Progenitor cell of endocrine pancreas (in vitro differentiated cells): ENCODE measurements at regions not wholly inside any gene's neighbourhood (a gene's known extent, or its start where the extent isn't known, plus 50 kb on each side); places are given as distances from the start of the nearest gene placed in this dataset.

Source experiments
- DNase-seq: peaks from one replicate; pipeline ENCODE4 v3.0.0; 2021; ENCODE audit warnings: low spot score; ENCODE audit not compliant: unreplicated experiment
- H3K27ac Mint-ChIP-seq: 2 replicates; pipeline ENCODE4 v1.8.0; 2021; ENCODE audit warnings: mild to moderate bottlenecking, moderate library complexity, mixed read lengths
- H3K27me3 Mint-ChIP-seq: 2 replicates; pipeline ENCODE4 v1.8.0; 2021; ENCODE audit warnings: mixed read lengths
- H3K36me3 Mint-ChIP-seq: 2 replicates; pipeline ENCODE4 v1.8.0; 2022; ENCODE audit warnings: mixed read lengths; ENCODE audit not compliant: insufficient read depth
- H3K4me1 Mint-ChIP-seq: 2 replicates; pipeline ENCODE4 v1.8.0; 2021; ENCODE audit warnings: low read depth, mixed read lengths
- H3K4me3 Mint-ChIP-seq: 2 replicates; pipeline ENCODE4 v1.8.0; 2021; ENCODE audit warnings: low read depth, mild to moderate bottlenecking, moderate library complexity, mixed read lengths
- H3K9me3 Mint-ChIP-seq: 2 replicates; pipeline ENCODE4 v1.8.0; 2021; ENCODE audit warnings: low read depth, mixed read lengths
- TF ChIP-seq, protein P1 (sequence below): fragments of 200-600 bp; sonication (generic); IDR thresholded peaks from one replicate; pipeline ENCODE4 v1.5.0; 2021; ENCODE audit warnings: antibody characterized with exemption, mild to moderate bottlenecking; ENCODE audit not compliant: unreplicated experiment

DNA sequence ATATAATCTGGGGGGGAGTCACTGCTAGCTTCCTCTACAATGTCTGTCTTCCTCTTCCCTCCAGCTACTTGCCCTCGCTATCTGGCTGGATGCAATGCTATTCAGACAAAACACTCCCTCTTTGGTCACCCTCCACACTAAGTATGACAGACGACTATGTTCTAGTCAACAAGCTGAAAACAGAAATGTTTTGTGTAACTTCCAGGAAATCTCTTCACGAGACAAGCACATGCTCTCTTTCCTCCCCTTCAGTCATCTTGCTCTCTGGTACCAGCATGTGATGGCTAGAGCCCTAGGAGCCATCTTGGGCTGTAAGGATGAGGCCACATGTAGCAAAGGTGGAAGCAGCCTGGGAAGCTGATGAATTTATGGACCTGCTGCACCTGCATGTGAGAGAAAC is 151.3 kb downstream of the ARRDC4 start:
- TF ChIP-seq, protein P1, sequence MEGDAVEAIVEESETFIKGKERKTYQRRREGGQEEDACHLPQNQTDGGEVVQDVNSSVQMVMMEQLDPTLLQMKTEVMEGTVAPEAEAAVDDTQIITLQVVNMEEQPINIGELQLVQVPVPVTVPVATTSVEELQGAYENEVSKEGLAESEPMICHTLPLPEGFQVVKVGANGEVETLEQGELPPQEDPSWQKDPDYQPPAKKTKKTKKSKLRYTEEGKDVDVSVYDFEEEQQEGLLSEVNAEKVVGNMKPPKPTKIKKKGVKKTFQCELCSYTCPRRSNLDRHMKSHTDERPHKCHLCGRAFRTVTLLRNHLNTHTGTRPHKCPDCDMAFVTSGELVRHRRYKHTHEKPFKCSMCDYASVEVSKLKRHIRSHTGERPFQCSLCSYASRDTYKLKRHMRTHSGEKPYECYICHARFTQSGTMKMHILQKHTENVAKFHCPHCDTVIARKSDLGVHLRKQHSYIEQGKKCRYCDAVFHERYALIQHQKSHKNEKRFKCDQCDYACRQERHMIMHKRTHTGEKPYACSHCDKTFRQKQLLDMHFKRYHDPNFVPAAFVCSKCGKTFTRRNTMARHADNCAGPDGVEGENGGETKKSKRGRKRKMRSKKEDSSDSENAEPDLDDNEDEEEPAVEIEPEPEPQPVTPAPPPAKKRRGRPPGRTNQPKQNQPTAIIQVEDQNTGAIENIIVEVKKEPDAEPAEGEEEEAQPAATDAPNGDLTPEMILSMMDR = no peak
- H3K4me3 Mint-ChIP-seq = no peak overlapping the region
- H3K27me3 Mint-ChIP-seq = no peaks in the 10 kb centered on the region
- H3K4me1 Mint-ChIP-seq = peaks cover 3% of the 10 kb centered on the region
- H3K36me3 Mint-ChIP-seq = no peaks in the 10 kb centered on the region
- no peak for DNase-seq
- H3K9me3 Mint-ChIP-seq = no peaks in the 10 kb centered on the region
- no peak overlapping the region for H3K27ac Mint-ChIP-seq

DNA sequence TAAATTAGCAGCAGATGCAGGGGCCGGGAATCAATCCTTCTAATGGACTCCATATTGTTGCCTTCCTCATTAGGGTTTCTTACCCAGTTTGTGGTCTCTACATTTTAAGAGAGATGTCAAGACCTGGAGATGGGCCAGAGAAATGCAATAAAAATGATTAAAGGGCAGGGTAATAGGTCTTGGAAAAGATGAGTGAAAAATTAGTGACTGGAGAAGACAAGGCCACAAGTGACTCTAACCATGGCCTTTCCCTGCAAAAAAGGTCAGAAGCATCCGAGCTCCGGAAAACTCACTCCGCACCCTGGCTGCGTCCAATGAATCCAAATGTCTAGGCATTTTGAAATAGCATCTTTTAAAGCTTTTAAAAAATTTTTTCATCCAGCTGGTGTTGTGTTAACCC is 152.8 kb downstream of the ARRDC4 start:
- Mint-ChIP-seq H3K9me3 (no peaks in the 10 kb centered on the region), H3K27me3 (no peaks in the 10 kb centered on the region), H3K36me3 (no peaks in the 10 kb centered on the region), H3K4me1 (no peaks in the 10 kb centered on the region), H3K27ac (no peak overlapping the region), H3K4me3 (no peak overlapping the region)
- no peak for DNase-seq
- TF ChIP-seq, protein P1 = no peak

DNA sequence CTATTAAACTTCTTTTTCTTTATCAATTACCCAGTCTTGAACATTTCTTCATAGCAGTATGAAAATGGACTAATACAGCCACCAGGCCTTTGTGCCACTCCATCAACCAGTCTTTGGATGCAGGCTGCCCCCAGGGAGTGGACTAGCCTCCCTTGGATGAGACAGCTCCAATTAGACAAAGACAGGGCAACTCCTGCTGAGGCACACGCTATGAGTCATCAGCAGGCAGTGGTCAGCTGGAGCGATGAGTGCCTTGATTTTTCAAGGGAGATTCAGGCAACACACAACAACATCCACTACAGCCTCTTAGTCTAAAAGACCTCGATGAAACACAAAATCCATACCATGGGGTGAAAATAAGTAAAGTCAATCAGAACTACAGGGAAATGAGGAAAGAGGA is 160.1 kb downstream of the ARRDC4 start:
- H3K4me3 Mint-ChIP-seq = no peak overlapping the region
- DNase-seq = no peak
- no peaks in the 10 kb centered on the region for H3K36me3 Mint-ChIP-seq
- TF ChIP-seq, protein P1 = no peak
- H3K27ac Mint-ChIP-seq = no peak overlapping the region
- no peaks in the 10 kb centered on the region for H3K27me3 Mint-ChIP-seq
- no peaks in the 10 kb centered on the region for H3K4me1 Mint-ChIP-seq
- no peaks in the 10 kb centered on the region for H3K9me3 Mint-ChIP-seq

DNA sequence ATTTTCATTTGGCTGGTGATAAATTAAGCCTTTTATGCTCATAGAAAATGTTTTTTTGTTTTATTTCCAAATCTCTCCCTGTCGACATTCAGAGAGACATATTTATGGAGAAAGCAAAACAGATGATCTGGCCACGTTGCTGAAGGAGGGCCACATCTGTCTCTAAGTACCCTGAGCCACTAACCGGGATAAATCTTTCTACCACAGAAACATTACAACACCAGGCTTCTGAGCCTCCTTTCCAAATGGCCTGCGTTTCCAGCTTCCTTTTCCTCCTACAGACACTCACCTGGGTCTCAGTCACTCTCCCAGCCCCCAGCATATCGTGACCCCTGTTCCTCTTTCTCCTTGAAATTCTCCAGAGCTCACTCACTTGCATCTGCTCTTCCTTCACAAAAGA is 161.0 kb downstream of the ARRDC4 start:
- no peaks in the 10 kb centered on the region for H3K9me3 Mint-ChIP-seq
- no peaks in the 10 kb centered on the region for H3K27me3 Mint-ChIP-seq
- no peak for DNase-seq
- TF ChIP-seq, protein P1 = no peak
- H3K27ac Mint-ChIP-seq = no peak overlapping the region
- no peaks in the 10 kb centered on the region for H3K4me1 Mint-ChIP-seq
- no peak overlapping the region for H3K4me3 Mint-ChIP-seq
- H3K36me3 Mint-ChIP-seq = no peaks in the 10 kb centered on the region

DNA sequence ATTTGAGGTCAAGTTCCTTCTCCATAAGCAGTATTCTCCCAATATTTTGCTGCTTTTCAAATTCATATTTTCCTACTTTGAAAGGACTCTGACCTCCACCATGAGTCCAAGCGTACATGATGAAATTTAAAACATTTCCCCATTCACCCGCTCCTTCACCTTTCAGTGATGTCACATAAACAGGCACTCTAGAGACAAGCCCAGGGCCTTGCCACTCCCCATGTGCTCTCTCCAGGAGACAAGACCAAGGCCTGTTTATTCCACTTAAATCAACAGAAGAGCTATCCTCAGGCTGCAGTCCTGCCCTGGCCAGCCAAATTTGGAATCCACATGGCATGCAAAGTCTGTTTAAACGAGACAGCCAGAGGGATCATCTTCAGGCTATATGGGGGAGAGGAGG is 161.5 kb downstream of the ARRDC4 start:
- Mint-ChIP-seq H3K4me1 (no peaks in the 10 kb centered on the region), H3K9me3 (no peaks in the 10 kb centered on the region), H3K4me3 (no peak overlapping the region), H3K27ac (no peak overlapping the region), H3K27me3 (no peaks in the 10 kb centered on the region), H3K36me3 (no peaks in the 10 kb centered on the region)
- no peak for DNase-seq
- TF ChIP-seq, protein P1 = no peak

DNA sequence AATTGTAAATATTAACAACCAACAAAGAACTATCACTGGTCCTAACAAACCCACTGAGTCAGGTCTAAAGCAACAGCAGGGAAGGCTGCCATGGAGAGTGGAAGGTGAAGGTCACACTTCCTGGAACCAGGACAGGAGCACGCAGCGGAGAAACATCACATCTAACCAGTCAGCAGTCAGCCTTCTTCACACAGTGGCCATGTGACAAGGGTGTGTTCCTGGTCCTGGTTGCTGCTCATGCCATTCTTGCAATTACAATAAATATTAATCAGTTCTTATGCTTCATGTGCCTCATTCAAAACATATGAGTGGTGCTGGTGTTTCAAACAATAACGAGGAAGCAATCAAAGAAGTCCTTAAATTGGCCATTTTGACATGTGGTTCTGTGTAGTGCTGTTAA is 162.8 kb downstream of the ARRDC4 start:
- no peaks in the 10 kb centered on the region for H3K4me1 Mint-ChIP-seq
- H3K4me3 Mint-ChIP-seq = no peak overlapping the region
- peaks cover 3% of the 10 kb centered on the region for H3K27me3 Mint-ChIP-seq
- no peaks in the 10 kb centered on the region for H3K36me3 Mint-ChIP-seq
- DNase-seq = no peak
- no peaks in the 10 kb centered on the region for H3K9me3 Mint-ChIP-seq
- TF ChIP-seq, protein P1 = no peak
- H3K27ac Mint-ChIP-seq = no peak overlapping the region
